ENCODE measurements at regions not wholly inside any gene's neighbourhood (a gene's known extent, or its start where the extent isn't known, plus 50 kb on each side); places are given as distances from the start of the nearest gene placed in this dataset.

DNA sequence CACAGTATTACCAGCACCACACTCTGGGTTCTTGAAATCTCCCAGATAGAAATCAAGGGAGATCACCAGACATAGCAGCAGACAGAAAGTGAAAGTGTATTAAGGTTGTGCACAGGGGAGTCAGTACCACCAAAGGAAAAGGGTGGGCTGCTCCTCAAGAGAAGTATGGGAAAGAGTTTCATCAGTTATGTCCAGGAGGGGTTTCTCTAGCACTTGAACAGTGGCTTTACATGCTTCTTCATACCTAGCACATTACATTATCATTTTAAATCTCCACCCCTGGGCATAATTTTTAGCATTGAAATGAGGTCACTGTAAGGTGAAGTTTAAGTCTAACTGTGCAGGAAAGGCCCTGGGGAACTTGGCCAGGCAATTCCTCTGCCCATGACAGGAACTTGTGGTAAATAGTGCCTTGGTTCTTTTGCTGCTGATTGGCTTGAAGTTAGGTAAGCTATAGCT, 601.0 kb downstream of the NUF2 start:
- TF ChIP-seq POLR2AphosphoS5 (IDR thresholded peaks at IDR 0.05; ENCODE audit: low read depth) = no peak
- TF ChIP-seq, protein P1, sequence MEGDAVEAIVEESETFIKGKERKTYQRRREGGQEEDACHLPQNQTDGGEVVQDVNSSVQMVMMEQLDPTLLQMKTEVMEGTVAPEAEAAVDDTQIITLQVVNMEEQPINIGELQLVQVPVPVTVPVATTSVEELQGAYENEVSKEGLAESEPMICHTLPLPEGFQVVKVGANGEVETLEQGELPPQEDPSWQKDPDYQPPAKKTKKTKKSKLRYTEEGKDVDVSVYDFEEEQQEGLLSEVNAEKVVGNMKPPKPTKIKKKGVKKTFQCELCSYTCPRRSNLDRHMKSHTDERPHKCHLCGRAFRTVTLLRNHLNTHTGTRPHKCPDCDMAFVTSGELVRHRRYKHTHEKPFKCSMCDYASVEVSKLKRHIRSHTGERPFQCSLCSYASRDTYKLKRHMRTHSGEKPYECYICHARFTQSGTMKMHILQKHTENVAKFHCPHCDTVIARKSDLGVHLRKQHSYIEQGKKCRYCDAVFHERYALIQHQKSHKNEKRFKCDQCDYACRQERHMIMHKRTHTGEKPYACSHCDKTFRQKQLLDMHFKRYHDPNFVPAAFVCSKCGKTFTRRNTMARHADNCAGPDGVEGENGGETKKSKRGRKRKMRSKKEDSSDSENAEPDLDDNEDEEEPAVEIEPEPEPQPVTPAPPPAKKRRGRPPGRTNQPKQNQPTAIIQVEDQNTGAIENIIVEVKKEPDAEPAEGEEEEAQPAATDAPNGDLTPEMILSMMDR (IDR thresholded peaks at IDR 0.05; ENCODE audit: insufficient read depth, low read length) = no peak

All from HL-60 (cell line).